ENCODE measurements at regions not wholly inside any gene's neighbourhood (a gene's known extent, or its start where the extent isn't known, plus 50 kb on each side); places are given as distances from the start of the nearest gene placed in this dataset.

DNA sequence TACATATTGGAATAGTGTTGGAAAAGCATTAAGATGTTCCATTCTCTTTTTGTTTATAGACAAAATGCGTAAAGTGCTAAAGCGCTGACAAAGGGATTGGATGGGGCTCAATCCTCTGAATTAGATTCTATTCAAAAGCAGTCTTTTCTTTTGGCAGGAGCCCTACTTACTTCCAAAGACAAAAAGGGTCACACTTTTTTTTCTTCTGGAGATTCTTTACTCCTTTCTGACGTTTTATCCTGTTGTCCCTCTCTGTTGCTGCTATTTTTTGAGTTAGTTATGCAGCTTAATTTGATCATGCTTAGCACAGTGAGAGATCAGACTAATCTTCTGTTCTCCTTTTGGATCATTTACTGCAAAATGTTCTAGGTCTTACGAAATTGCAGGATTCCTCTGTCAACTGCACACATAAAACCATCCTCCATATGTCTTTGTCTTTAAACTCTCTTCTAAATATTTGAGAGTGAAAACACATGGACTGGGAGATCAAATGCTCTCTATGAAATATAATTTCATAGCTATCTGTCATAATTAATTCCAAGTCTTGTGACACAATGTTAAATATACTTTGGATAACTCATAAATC, 656.4 kb upstream of the ADGRL2 start:
- TF ChIP-seq, protein P1, sequence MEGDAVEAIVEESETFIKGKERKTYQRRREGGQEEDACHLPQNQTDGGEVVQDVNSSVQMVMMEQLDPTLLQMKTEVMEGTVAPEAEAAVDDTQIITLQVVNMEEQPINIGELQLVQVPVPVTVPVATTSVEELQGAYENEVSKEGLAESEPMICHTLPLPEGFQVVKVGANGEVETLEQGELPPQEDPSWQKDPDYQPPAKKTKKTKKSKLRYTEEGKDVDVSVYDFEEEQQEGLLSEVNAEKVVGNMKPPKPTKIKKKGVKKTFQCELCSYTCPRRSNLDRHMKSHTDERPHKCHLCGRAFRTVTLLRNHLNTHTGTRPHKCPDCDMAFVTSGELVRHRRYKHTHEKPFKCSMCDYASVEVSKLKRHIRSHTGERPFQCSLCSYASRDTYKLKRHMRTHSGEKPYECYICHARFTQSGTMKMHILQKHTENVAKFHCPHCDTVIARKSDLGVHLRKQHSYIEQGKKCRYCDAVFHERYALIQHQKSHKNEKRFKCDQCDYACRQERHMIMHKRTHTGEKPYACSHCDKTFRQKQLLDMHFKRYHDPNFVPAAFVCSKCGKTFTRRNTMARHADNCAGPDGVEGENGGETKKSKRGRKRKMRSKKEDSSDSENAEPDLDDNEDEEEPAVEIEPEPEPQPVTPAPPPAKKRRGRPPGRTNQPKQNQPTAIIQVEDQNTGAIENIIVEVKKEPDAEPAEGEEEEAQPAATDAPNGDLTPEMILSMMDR (IDR thresholded peaks at IDR 0.05; ENCODE audit: low read depth, low read length, missing input control), result no peak
- TF ChIP-seq RAD21 (IDR thresholded peaks at IDR 0.05) (no peak), TAF1 (conservative IDR thresholded peaks at IDR 0.05) (no peak), FOXA1 (IDR thresholded peaks at IDR 0.05) (no peak), MAX (IDR thresholded peaks at IDR 0.05) (no peak), REST (IDR thresholded peaks at IDR 0.05) (no peak), GABPA (IDR thresholded peaks at IDR 0.05 in 1 of 2, conservative IDR thresholded peaks at IDR 0.05 in 1 of 2) (no peak), YY1 (IDR thresholded peaks at IDR 0.05) (no peak), EGR1 (IDR thresholded peaks at IDR 0.05; ENCODE audit: low read depth in 2 of 2) (no peak)

Measured in liver (tissue), 3 donors.